ENCODE measurements at regions not wholly inside any gene's neighbourhood (a gene's known extent, or its start where the extent isn't known, plus 50 kb on each side); places are given as distances from the start of the nearest gene placed in this dataset.

DNA sequence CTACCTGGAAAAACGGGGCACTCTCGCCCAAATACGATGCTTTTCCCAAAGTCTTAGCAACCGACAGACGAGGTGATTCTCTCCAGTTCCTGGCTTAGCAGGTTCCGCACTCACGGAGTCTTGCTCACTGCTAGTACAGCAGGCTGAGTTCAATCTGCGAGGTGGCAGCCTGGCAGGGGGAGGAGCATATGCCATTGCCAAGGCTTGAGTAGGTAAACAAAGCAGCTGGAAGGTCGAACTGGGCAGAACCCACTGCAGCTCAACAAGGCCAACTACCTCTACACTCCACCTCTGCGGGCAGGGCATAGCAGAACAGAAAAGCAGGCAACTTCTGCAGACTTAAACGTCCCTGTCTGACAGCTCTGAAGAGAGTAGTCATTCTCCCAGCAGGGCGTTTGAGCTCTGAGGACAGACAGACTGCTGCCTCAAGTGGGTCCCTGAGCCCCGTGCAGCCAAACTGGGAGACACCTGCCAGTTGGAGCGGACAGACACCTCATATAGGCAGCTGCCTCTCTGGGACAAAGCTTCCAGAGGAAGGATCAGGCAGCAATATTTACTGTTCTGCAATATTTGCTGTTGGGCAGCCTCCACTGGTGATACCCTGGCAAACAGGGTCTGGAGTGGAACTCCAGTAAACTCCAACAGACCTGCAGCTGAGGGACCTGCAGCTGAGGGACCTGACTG, 73.4 kb upstream of the CADM2 start:
- H3K4me1 Mint-ChIP-seq = no peaks in the 10 kb centered on the region
- ATAC-seq (no peak), DNase-seq (ENCODE audit: low spot score) (no peak)
- no peak overlapping the region for H3K4me3 Mint-ChIP-seq
- no peaks in the 10 kb centered on the region for H3K79me2 ChIP-seq (replicated peaks; ENCODE audit: insufficient read depth)
- no peaks in the 10 kb centered on the region for H3K27me3 ChIP-seq (ENCODE audit: insufficient read depth)
- no peak overlapping the region for H3K4me3 ChIP-seq
- no peaks in the 10 kb centered on the region for H3K36me3 ChIP-seq (ENCODE audit: insufficient read depth)
- no peaks in the 10 kb centered on the region for H4K20me1 ChIP-seq (replicated peaks; ENCODE audit: insufficient read depth)
- no peak overlapping the region; the same call in 1 of the 2 replicates for H2AFZ ChIP-seq
- TF ChIP-seq JUNB (IDR thresholded peaks at IDR 0.05; ENCODE audit: unreplicated experiment) (no peak), ZNF331 (CRISPR knock-in tag; IDR thresholded peaks at IDR 0.05; ENCODE audit: low read depth) (no peak), POLR2AphosphoS5 (IDR thresholded peaks at IDR 0.05; ENCODE audit: low read depth) (no peak), ZNF114 (CRISPR knock-in tag; IDR thresholded peaks at IDR 0.05) (no peak), CREB1 (CRISPR knock-in tag; IDR thresholded peaks at IDR 0.05; ENCODE audit: low read depth) (no peak), STAT1 (IDR thresholded peaks at IDR 0.05; ENCODE audit: unreplicated experiment) (no peak), EZH2phosphoT487 (IDR thresholded peaks at IDR 0.05; ENCODE audit: unreplicated experiment) (no peak)
- TF ChIP-seq, protein P1, sequence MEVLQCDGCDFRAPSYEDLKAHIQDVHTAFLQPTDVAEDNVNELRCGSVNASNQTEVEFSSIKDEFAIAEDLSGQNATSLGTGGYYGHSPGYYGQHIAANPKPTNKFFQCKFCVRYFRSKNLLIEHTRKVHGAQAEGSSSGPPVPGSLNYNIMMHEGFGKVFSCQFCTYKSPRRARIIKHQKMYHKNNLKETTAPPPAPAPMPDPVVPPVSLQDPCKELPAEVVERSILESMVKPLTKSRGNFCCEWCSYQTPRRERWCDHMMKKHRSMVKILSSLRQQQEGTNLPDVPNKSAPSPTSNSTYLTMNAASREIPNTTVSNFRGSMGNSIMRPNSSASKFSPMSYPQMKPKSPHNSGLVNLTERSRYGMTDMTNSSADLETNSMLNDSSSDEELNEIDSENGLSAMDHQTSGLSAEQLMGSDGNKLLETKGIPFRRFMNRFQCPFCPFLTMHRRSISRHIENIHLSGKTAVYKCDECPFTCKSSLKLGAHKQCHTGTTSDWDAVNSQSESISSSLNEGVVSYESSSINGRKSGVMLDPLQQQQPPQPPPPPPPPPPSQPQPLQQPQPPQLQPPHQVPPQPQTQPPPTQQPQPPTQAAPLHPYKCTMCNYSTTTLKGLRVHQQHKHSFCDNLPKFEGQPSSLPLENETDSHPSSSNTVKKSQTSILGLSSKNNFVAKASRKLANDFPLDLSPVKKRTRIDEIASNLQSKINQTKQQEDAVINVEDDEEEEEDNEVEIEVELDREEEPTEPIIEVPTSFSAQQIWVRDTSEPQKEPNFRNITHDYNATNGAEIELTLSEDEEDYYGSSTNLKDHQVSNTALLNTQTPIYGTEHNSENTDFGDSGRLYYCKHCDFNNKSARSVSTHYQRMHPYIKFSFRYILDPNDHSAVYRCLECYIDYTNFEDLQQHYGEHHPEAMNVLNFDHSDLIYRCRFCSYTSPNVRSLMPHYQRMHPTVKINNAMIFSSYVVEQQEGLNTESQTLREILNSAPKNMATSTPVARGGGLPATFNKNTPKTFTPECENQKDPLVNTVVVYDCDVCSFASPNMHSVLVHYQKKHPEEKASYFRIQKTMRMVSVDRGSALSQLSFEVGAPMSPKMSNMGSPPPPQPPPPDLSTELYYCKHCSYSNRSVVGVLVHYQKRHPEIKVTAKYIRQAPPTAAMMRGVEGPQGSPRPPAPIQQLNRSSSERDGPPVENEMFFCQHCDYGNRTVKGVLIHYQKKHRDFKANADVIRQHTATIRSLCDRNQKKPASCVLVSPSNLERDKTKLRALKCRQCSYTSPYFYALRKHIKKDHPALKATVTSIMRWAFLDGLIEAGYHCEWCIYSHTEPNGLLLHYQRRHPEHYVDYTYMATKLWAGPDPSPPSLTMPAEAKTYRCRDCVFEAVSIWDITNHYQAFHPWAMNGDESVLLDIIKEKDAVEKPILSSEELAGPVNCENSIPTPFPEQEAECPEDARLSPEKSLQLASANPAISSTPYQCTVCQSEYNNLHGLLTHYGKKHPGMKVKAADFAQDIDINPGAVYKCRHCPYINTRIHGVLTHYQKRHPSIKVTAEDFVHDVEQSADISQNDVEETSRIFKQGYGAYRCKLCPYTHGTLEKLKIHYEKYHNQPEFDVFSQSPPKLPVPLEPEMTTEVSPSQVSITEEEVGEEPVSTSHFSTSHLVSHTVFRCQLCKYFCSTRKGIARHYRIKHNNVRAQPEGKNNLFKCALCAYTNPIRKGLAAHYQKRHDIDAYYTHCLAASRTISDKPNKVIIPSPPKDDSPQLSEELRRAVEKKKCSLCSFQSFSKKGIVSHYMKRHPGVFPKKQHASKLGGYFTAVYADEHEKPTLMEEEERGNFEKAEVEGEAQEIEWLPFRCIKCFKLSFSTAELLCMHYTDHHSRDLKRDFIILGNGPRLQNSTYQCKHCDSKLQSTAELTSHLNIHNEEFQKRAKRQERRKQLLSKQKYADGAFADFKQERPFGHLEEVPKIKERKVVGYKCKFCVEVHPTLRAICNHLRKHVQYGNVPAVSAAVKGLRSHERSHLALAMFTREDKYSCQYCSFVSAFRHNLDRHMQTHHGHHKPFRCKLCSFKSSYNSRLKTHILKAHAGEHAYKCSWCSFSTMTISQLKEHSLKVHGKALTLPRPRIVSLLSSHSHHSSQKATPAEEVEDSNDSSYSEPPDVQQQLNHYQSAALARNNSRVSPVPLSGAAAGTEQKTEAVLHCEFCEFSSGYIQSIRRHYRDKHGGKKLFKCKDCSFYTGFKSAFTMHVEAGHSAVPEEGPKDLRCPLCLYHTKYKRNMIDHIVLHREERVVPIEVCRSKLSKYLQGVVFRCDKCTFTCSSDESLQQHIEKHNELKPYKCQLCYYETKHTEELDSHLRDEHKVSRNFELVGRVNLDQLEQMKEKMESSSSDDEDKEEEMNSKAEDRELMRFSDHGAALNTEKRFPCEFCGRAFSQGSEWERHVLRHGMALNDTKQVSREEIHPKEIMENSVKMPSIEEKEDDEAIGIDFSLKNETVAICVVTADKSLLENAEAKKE (CRISPR knock-in tag; IDR thresholded peaks at IDR 0.05) = no peak
- TF ChIP-seq, protein P2, sequence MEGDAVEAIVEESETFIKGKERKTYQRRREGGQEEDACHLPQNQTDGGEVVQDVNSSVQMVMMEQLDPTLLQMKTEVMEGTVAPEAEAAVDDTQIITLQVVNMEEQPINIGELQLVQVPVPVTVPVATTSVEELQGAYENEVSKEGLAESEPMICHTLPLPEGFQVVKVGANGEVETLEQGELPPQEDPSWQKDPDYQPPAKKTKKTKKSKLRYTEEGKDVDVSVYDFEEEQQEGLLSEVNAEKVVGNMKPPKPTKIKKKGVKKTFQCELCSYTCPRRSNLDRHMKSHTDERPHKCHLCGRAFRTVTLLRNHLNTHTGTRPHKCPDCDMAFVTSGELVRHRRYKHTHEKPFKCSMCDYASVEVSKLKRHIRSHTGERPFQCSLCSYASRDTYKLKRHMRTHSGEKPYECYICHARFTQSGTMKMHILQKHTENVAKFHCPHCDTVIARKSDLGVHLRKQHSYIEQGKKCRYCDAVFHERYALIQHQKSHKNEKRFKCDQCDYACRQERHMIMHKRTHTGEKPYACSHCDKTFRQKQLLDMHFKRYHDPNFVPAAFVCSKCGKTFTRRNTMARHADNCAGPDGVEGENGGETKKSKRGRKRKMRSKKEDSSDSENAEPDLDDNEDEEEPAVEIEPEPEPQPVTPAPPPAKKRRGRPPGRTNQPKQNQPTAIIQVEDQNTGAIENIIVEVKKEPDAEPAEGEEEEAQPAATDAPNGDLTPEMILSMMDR (conservative IDR thresholded peaks at IDR 0.05; ENCODE audit: low read depth in 2 of 2) = no peak
- no peaks in the 10 kb centered on the region for H3F3A ChIP-seq (replicated peaks; ENCODE audit: low read depth)
- peaks cover 15% of the 10 kb centered on the region for H3K9me3 Mint-ChIP-seq
- no peaks in the 10 kb centered on the region for H3K27me3 Mint-ChIP-seq (ENCODE audit: insufficient read depth, low read depth, poor library complexity)
- no peak overlapping the region for H3K27ac ChIP-seq (ENCODE audit: low read depth)
- H3K9me2 ChIP-seq (ENCODE audit: insufficient read depth) = no peaks in the 10 kb centered on the region
- no peak overlapping the region for H3K4me2 ChIP-seq
- H3K36me3 Mint-ChIP-seq (ENCODE audit: low read depth) = no peaks in the 10 kb centered on the region; the same call in 2 of the 3 replicates
- H3K4me1 ChIP-seq (ENCODE audit: insufficient read depth) = no peaks in the 10 kb centered on the region
- no peak overlapping the region for H3K27ac Mint-ChIP-seq
